GM21423 (cell line): ENCODE measurements at regions not wholly inside any gene's neighbourhood (a gene's known extent, or its start where the extent isn't known, plus 50 kb on each side); places are given as distances from the start of the nearest gene placed in this dataset.

Experiments used
- ATAC-seq: cut with Tn5 transposase; IDR thresholded peaks from one replicate; pipeline ENCODE4 v1.9.1; 2021; ENCODE audit warnings: mild to moderate bottlenecking, moderate library complexity; ENCODE audit not compliant: unreplicated experiment

GRCh38 chr4:14277505-14277904 is 650.0 kb upstream of the BOD1L1 start:
- no peak for ATAC-seq

- ATAC-seq = no peak
Observed at GRCh38 chr4:14280567-14280966, 653.0 kb upstream of the BOD1L1 start.

GRCh38 chr4:14284578-14284977 is 657.1 kb upstream of the BOD1L1 start:
- ATAC-seq = no peak

GRCh38 chr4:14289708-14290107 is 662.2 kb upstream of the BOD1L1 start:
- no peak for ATAC-seq

GRCh38 chr4:14293582-14293981 is 666.1 kb upstream of the BOD1L1 start:
- no peak for ATAC-seq

- no peak for ATAC-seq
Observed at GRCh38 chr4:14294611-14295010, 667.1 kb upstream of the BOD1L1 start.

GRCh38 chr4:14299166-14299565 is 671.6 kb upstream of the BOD1L1 start:
- ATAC-seq = no peak

GRCh38 chr4:14302021-14302420 is 674.5 kb upstream of the BOD1L1 start:
- no peak for ATAC-seq

- ATAC-seq = no peak
Observed at GRCh38 chr4:14303856-14304255, 676.3 kb upstream of the BOD1L1 start.

- ATAC-seq = no peak
Observed at GRCh38 chr4:14308229-14308651, 680.7 kb upstream of the BOD1L1 start.

GRCh38 chr4:14309431-14309830 is 681.9 kb upstream of the BOD1L1 start:
- ATAC-seq = no peak

- ATAC-seq = no peak
Observed at GRCh38 chr4:14313757-14314156, 686.2 kb upstream of the BOD1L1 start.

GRCh38 chr4:14315129-14315528 is 687.2 kb upstream of the CPEB2 start:
- ATAC-seq = no peak

- no peak for ATAC-seq
Observed at GRCh38 chr4:14317351-14317750, 684.9 kb upstream of the CPEB2 start.

- ATAC-seq = no peak
Observed at GRCh38 chr4:14318671-14319070, 683.6 kb upstream of the CPEB2 start.

GRCh38 chr4:14321723-14322122 is 680.6 kb upstream of the CPEB2 start:
- no peak for ATAC-seq

GRCh38 chr4:14323191-14323590 is 679.1 kb upstream of the CPEB2 start:
- no peak for ATAC-seq

GRCh38 chr4:14329228-14329627 is 673.1 kb upstream of the CPEB2 start:
- ATAC-seq = no peak

- ATAC-seq = no peak
Observed at GRCh38 chr4:14333616-14334015, 668.7 kb upstream of the CPEB2 start.

GRCh38 chr4:14334166-14334565 is 668.1 kb upstream of the CPEB2 start:
- ATAC-seq = no peak

GRCh38 chr4:14335872-14336271 is 666.4 kb upstream of the CPEB2 start:
- ATAC-seq = no peak

GRCh38 chr4:14336656-14337055 is 665.6 kb upstream of the CPEB2 start:
- ATAC-seq = no peak

GRCh38 chr4:14337892-14338584 is 664.2 kb upstream of the CPEB2 start:
- ATAC-seq = no peak
